LNCAP (cell line): ENCODE measurements at regions not wholly inside any gene's neighbourhood (a gene's known extent, or its start where the extent isn't known, plus 50 kb on each side); places are given as distances from the start of the nearest gene placed in this dataset.

ENCODE experiments used
- CTCF ChIP-seq: fragments of 450-650 bp; IDR thresholded peaks from 2 replicates; pipeline ENCODE4 v1.5.1; 2017; ENCODE audit warnings: mild to moderate bottlenecking

- no peak for TF ChIP-seq CTCF
Observed at GRCh38 chr6:138614151-138614550, 114.9 kb upstream of the NHSL1 start.

GRCh38 chr6:138618168-138618567 lies 118.9 kb upstream of the NHSL1 start:
- TF ChIP-seq CTCF = no peak

- no peak for TF ChIP-seq CTCF
Observed at GRCh38 chr6:138620630-138621029, 121.3 kb upstream of the NHSL1 start.

- no peak for TF ChIP-seq CTCF
Observed at GRCh38 chr6:138622967-138623366, 123.7 kb upstream of the NHSL1 start.

GRCh38 chr6:138631566-138631965 lies 132.3 kb upstream of the NHSL1 start:
- no peak for TF ChIP-seq CTCF

- TF ChIP-seq CTCF = no peak
Observed at GRCh38 chr6:138637822-138638221, 135.7 kb upstream of the CCDC28A start.

GRCh38 chr6:138638604-138639003 lies 135.0 kb upstream of the CCDC28A start:
- no peak for TF ChIP-seq CTCF

- TF ChIP-seq CTCF = no peak
Observed at GRCh38 chr6:138640028-138640427, 133.5 kb upstream of the CCDC28A start.
